HepG2 (cell line): ENCODE measurements at regions not wholly inside any gene's neighbourhood (a gene's known extent, or its start where the extent isn't known, plus 50 kb on each side); places are given as distances from the start of the nearest gene placed in this dataset.

Experiments
- STAG1 ChIP-seq: sonication (generic); formaldehyde crosslinking; IDR thresholded peaks from 2 replicates; pipeline ENCODE4 v1.4.0; 2020; ENCODE audit warnings: missing genetic modification reagents
- TF ChIP-seq, protein P1 (sequence below): sonication (generic); formaldehyde crosslinking; IDR thresholded peaks from 2 replicates; pipeline ENCODE4 v1.5.0; 2020; ENCODE audit warnings: mild to moderate bottlenecking, missing genetic modification reagents, moderate library complexity
- TF ChIP-seq, protein P2 (sequence below): sonication (generic); formaldehyde crosslinking; IDR thresholded peaks from 2 replicates; pipeline ENCODE4 v1.4.0; 2020; ENCODE audit warnings: missing genetic modification reagents, borderline replicate concordance

GRCh38 chr7:26500749-26501352, 209.2 kb downstream of the SNX10 start:
- TF ChIP-seq STAG1 (CRISPR knock-in tag): peak; percentile 55
- TF ChIP-seq, protein P1, sequence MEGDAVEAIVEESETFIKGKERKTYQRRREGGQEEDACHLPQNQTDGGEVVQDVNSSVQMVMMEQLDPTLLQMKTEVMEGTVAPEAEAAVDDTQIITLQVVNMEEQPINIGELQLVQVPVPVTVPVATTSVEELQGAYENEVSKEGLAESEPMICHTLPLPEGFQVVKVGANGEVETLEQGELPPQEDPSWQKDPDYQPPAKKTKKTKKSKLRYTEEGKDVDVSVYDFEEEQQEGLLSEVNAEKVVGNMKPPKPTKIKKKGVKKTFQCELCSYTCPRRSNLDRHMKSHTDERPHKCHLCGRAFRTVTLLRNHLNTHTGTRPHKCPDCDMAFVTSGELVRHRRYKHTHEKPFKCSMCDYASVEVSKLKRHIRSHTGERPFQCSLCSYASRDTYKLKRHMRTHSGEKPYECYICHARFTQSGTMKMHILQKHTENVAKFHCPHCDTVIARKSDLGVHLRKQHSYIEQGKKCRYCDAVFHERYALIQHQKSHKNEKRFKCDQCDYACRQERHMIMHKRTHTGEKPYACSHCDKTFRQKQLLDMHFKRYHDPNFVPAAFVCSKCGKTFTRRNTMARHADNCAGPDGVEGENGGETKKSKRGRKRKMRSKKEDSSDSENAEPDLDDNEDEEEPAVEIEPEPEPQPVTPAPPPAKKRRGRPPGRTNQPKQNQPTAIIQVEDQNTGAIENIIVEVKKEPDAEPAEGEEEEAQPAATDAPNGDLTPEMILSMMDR (CRISPR knock-in tag): peak; percentile 45
- TF ChIP-seq, protein P2, sequence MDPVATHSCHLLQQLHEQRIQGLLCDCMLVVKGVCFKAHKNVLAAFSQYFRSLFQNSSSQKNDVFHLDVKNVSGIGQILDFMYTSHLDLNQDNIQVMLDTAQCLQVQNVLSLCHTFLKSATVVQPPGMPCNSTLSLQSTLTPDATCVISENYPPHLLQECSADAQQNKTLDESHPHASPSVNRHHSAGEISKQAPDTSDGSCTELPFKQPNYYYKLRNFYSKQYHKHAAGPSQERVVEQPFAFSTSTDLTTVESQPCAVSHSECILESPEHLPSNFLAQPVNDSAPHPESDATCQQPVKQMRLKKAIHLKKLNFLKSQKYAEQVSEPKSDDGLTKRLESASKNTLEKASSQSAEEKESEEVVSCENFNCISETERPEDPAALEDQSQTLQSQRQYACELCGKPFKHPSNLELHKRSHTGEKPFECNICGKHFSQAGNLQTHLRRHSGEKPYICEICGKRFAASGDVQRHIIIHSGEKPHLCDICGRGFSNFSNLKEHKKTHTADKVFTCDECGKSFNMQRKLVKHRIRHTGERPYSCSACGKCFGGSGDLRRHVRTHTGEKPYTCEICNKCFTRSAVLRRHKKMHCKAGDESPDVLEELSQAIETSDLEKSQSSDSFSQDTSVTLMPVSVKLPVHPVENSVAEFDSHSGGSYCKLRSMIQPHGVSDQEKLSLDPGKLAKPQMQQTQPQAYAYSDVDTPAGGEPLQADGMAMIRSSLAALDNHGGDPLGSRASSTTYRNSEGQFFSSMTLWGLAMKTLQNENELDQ (CRISPR knock-in tag): no peak
